Caco-2 (cell line): ENCODE measurements at regions not wholly inside any gene's neighbourhood (a gene's known extent, or its start where the extent isn't known, plus 50 kb on each side); places are given as distances from the start of the nearest gene placed in this dataset.

Experiments
- BruUV-seq: library from RNA; stranded (reverse); fragments of 400-500 nt; replicated peaks from 2 replicates; lab custom pipeline; 2021; lab: Mats Ljungman, UMichigan
- CTCF ChIA-PET: fragments of 300-600 bp; sonication (Branson Sonifier 250); formaldehyde crosslinking; loops from one replicate; lab custom pipeline; 2022; ENCODE audit warnings: antibody characterized with exemption; lab: Charles Lee
- POLR2A ChIA-PET: fragments of 300-600 bp; sonication (Branson Sonifier 250); formaldehyde crosslinking; loops from one replicate; lab custom pipeline; 2022; ENCODE audit warnings: antibody characterized with exemption; lab: Charles Lee
- DNase-seq, 2 experiments: peaks; one replicate each; pipeline versions ENCODE4 v3.0.0 to v3.0.0-alpha.2; 2020 to 2022
- H3K27me3 ChIP-seq: replicated peaks from 2 replicates; pipeline ENCODE4 v1.6.0; 2011; ENCODE audit warnings: low read length; ENCODE audit not compliant: control insufficient read depth, insufficient read depth
- H3K36me3 ChIP-seq: 2 replicates; pipeline ENCODE4 v1.5.1; 2011; ENCODE audit warnings: low read length; ENCODE audit not compliant: control insufficient read depth, insufficient read depth
- H3K4me1 ChIP-seq: fragments of 250-450 bp; sonication (Bioruptor Pico); 2 replicates; pipeline ENCODE4 v1.5.1; 2020; ENCODE audit warnings: mild to moderate bottlenecking
- H3K4me3 ChIP-seq: 2 replicates; pipeline ENCODE4 v1.5.1; 2011; ENCODE audit warnings: low read depth, mild to moderate bottlenecking, control low read depth, low read length
- H3K9me3 ChIP-seq: fragments of 250-450 bp; sonication (Bioruptor Pico); 2 replicates; pipeline ENCODE4 v1.5.1; 2020; ENCODE audit warnings: mild to moderate bottlenecking, moderate library complexity
- H3K27ac Mint-ChIP-seq: one replicate; pipeline ENCODE4 v1.8.0; 2022; ENCODE audit warnings: mixed read lengths; ENCODE audit not compliant: unreplicated experiment
- H3K27me3 Mint-ChIP-seq: one replicate; pipeline ENCODE4 v1.8.0; 2022; ENCODE audit warnings: mixed read lengths; ENCODE audit not compliant: insufficient read depth, unreplicated experiment
- H3K36me3 Mint-ChIP-seq: one replicate; pipeline ENCODE4 v1.8.0; 2022; ENCODE audit warnings: mild to moderate bottlenecking, mixed read lengths; ENCODE audit not compliant: insufficient read depth, unreplicated experiment
- H3K4me1 Mint-ChIP-seq: one replicate; pipeline ENCODE4 v1.8.0; 2022; ENCODE audit warnings: low read depth, mixed read lengths; ENCODE audit not compliant: unreplicated experiment
- H3K4me3 Mint-ChIP-seq: one replicate; pipeline ENCODE4 v1.8.0; 2022; ENCODE audit warnings: mild to moderate bottlenecking, moderate library complexity, mixed read lengths; ENCODE audit not compliant: unreplicated experiment
- H3K9me3 Mint-ChIP-seq: one replicate; pipeline ENCODE4 v1.8.0; 2022; ENCODE audit warnings: mixed read lengths; ENCODE audit not compliant: unreplicated experiment
- intact Hi-C: fragments of 100-400 bp; cut with micrococcal nuclease; formaldehyde crosslinking; loops from one replicate; pipeline ENCODE4 v1.10.0; 2022; ENCODE audit not compliant: unreplicated experiment
- TF ChIP-seq, protein P1 (sequence below), 2 experiments: fragments of 200-600 bp in 1 of 2; IDR thresholded peaks; 1 replicate in 1 of 2; 2 replicates in 1 of 2; pipeline versions ENCODE4 v1.5.1 to v1.8.0; 2011 to 2022; ENCODE audit warnings: antibody characterized with exemption in 1 of 2, control low read depth in 1 of 2, inconsistent platforms in 1 of 2, low read depth in 1 of 2, low read length in 1 of 2, mild to moderate bottlenecking in 1 of 2, moderate library complexity in 1 of 2; ENCODE audit not compliant: insufficient read depth in 1 of 2, severe bottlenecking in 1 of 2, unreplicated experiment in 1 of 2

DNA sequence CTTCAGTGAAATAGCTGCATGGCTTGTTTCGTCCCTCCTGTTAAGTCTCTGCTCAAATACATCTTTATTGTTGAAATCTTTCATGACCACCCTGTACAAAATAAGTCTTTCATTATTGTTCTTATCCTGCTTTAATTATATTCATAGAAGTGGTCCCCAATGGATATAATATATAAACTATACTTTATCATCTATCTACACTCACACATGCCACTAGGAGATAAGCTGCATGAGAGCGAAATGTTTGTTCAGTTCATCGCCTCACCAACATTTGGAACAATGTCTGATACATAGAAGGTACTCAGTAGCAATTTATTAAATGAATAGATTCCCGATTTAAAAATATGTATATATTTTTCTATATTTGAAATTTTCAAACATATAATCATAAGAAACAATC is 254.0 kb upstream of the ATXN7L3B start:
- intact Hi-C loops = no loop called here
- TF ChIP-seq, protein P1, sequence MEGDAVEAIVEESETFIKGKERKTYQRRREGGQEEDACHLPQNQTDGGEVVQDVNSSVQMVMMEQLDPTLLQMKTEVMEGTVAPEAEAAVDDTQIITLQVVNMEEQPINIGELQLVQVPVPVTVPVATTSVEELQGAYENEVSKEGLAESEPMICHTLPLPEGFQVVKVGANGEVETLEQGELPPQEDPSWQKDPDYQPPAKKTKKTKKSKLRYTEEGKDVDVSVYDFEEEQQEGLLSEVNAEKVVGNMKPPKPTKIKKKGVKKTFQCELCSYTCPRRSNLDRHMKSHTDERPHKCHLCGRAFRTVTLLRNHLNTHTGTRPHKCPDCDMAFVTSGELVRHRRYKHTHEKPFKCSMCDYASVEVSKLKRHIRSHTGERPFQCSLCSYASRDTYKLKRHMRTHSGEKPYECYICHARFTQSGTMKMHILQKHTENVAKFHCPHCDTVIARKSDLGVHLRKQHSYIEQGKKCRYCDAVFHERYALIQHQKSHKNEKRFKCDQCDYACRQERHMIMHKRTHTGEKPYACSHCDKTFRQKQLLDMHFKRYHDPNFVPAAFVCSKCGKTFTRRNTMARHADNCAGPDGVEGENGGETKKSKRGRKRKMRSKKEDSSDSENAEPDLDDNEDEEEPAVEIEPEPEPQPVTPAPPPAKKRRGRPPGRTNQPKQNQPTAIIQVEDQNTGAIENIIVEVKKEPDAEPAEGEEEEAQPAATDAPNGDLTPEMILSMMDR (IDR thresholded peaks at IDR 0.05; ENCODE audit: insufficient read depth in 1 of 2, low read depth in 1 of 2, low read length in 1 of 2, severe bottlenecking in 1 of 2, unreplicated experiment in 1 of 2) = no peak
- H3K36me3 ChIP-seq = no peaks in the 10 kb centered on the region
- H3K9me3 ChIP-seq = no peaks in the 10 kb centered on the region
- H3K27me3 ChIP-seq = no peaks in the 10 kb centered on the region
- Mint-ChIP-seq H3K4me1 (no peaks in the 10 kb centered on the region), H3K36me3 (no peaks in the 10 kb centered on the region), H3K27ac (no peak overlapping the region), H3K27me3 (no peaks in the 10 kb centered on the region), H3K4me3 (no peak overlapping the region), H3K9me3 (no peaks in the 10 kb centered on the region)
- ChIA-PET CTCF (no interaction called here), POLR2A (no interaction called here)
- no TSS peak for BruUV-seq
- H3K4me1 ChIP-seq = no peaks in the 10 kb centered on the region
- no peak overlapping the region for H3K4me3 ChIP-seq
- DNase-seq = no peak

DNA sequence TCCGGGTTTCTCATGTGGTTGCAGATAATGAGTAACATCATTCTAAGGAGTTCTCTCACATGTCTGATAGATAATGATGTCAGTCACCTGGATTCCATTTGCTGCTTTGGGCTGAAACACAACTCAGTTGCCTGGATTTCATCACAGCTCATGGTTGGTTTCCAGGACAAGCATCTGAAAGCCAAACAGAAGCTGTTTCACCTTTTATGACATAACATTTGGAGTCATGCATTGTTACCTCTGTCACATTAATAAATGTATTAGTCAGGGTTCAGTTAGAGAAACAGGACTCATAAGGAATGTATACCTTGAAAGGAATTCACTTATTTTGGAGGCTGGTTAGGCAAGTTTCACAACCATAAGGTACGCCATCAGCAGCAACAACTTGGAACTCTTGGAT is 251.9 kb upstream of the ATXN7L3B start:
- Mint-ChIP-seq H3K4me3 (no peak overlapping the region), H3K4me1 (no peaks in the 10 kb centered on the region), H3K36me3 (no peaks in the 10 kb centered on the region), H3K27ac (no peak overlapping the region), H3K27me3 (no peaks in the 10 kb centered on the region), H3K9me3 (no peaks in the 10 kb centered on the region)
- POLR2A ChIA-PET = no interaction called here
- CTCF ChIA-PET = interaction anchor here (0.8 kb wide), 1 partner anchor 264 kb away, joined by 3 read pairs; no protein-coding TSS in a partner anchor
- H3K27me3 ChIP-seq = no peaks in the 10 kb centered on the region
- no peak for DNase-seq
- BruUV-seq = no TSS peak
- H3K4me3 ChIP-seq = no peak overlapping the region
- intact Hi-C loops = no loop called here
- no peaks in the 10 kb centered on the region for H3K4me1 ChIP-seq
- TF ChIP-seq, protein P1 (IDR thresholded peaks at IDR 0.05; ENCODE audit: insufficient read depth in 1 of 2, low read depth in 1 of 2, low read length in 1 of 2, severe bottlenecking in 1 of 2, unreplicated experiment in 1 of 2) = no peak
- H3K9me3 ChIP-seq = no peaks in the 10 kb centered on the region
- no peaks in the 10 kb centered on the region for H3K36me3 ChIP-seq

DNA sequence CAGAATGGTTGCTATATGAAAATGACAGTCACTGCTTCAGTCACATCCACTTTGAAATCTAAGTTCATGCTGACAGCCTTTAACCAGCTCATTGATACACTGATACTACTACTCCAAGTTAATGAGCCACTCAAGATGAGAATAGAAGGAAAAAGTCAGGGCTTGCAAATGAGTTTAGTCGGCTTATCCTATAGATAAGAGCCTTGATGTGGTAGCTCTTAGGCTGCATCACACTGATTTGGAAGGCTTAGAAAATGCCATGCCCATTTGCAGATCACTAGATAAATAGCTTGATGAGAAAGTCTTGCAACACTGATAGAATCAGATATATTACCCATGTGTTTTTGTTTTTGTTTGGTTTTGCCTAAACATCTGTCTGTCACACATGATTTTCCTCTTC is 251.4 kb upstream of the ATXN7L3B start:
- no TSS peak for BruUV-seq
- no peak overlapping the region for H3K27ac Mint-ChIP-seq
- intact Hi-C loops = no loop called here
- no peaks in the 10 kb centered on the region for H3K9me3 Mint-ChIP-seq
- CTCF ChIA-PET = interaction anchor here (0.8 kb wide), 1 partner anchor 264 kb away, joined by 3 read pairs; no protein-coding TSS in a partner anchor
- no peak overlapping the region for H3K4me3 ChIP-seq
- no peaks in the 10 kb centered on the region for H3K4me1 Mint-ChIP-seq
- no peak overlapping the region for H3K4me3 Mint-ChIP-seq
- H3K27me3 ChIP-seq = no peaks in the 10 kb centered on the region
- POLR2A ChIA-PET = no interaction called here
- TF ChIP-seq, protein P1 (IDR thresholded peaks at IDR 0.05; ENCODE audit: insufficient read depth in 1 of 2, low read depth in 1 of 2, low read length in 1 of 2, severe bottlenecking in 1 of 2, unreplicated experiment in 1 of 2) = no peak
- H3K4me1 ChIP-seq = no peaks in the 10 kb centered on the region
- H3K9me3 ChIP-seq = no peaks in the 10 kb centered on the region
- H3K36me3 Mint-ChIP-seq = no peaks in the 10 kb centered on the region
- no peak for DNase-seq
- H3K27me3 Mint-ChIP-seq = no peaks in the 10 kb centered on the region
- H3K36me3 ChIP-seq = no peaks in the 10 kb centered on the region
